Chondrocyte (in vitro differentiated cells): ENCODE measurements at regions not wholly inside any gene's neighbourhood (a gene's known extent, or its start where the extent isn't known, plus 50 kb on each side); places are given as distances from the start of the nearest gene placed in this dataset.

ENCODE experiments used
- DNase-seq: peaks from one replicate; pipeline ENCODE4 v3.0.0; 2021; ENCODE audit warnings: mixed read lengths, low spot score
- H3K27ac Mint-ChIP-seq: one replicate; pipeline ENCODE4 v1.8.0; 2021; ENCODE audit warnings: mild to moderate bottlenecking, moderate library complexity, mixed read lengths; ENCODE audit not compliant: unreplicated experiment
- H3K27me3 Mint-ChIP-seq: 2 replicates; pipeline ENCODE4 v1.8.0; 2021; ENCODE audit warnings: low read depth, mixed read lengths
- H3K36me3 Mint-ChIP-seq: 2 replicates; pipeline ENCODE4 v1.8.0; 2021; ENCODE audit warnings: low read depth, mixed read lengths
- H3K4me1 Mint-ChIP-seq: 2 replicates; pipeline ENCODE4 v1.8.0; 2021; ENCODE audit warnings: low read depth, mild to moderate bottlenecking, mixed read lengths
- H3K4me3 Mint-ChIP-seq: one replicate; pipeline ENCODE4 v1.8.0; 2021; ENCODE audit warnings: mild to moderate bottlenecking, moderate library complexity, mixed read lengths; ENCODE audit not compliant: unreplicated experiment
- H3K9me3 Mint-ChIP-seq: 2 replicates; pipeline ENCODE4 v1.8.0; 2021; ENCODE audit warnings: low read depth, mixed read lengths
- TF ChIP-seq, protein P1 (sequence below): fragments of 200-600 bp; sonication (generic); IDR thresholded peaks from 2 replicates; pipeline ENCODE4 v1.5.0; 2021; ENCODE audit warnings: antibody characterized with exemption, mild to moderate bottlenecking, moderate library complexity

DNA sequence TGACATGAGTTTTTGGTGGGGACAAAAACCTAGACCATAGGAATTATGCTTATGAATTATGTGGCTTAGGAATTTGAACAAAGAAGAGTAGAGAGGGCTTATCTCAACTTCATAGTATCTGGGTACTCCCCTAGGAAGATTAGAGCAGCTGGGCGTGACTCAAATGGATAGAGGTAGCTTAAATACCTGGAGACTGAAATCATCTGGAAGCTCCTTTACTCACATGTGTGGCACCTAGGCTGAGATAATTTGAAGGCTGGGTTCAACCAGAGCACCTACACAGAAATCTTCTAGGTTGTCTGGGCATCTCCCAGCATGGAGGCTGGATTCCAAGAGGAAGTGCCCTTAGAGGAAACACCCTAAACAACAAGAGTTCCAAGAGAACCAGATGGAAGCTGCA is 393.9 kb downstream of the ADAMTS20 start:
- TF ChIP-seq, protein P1, sequence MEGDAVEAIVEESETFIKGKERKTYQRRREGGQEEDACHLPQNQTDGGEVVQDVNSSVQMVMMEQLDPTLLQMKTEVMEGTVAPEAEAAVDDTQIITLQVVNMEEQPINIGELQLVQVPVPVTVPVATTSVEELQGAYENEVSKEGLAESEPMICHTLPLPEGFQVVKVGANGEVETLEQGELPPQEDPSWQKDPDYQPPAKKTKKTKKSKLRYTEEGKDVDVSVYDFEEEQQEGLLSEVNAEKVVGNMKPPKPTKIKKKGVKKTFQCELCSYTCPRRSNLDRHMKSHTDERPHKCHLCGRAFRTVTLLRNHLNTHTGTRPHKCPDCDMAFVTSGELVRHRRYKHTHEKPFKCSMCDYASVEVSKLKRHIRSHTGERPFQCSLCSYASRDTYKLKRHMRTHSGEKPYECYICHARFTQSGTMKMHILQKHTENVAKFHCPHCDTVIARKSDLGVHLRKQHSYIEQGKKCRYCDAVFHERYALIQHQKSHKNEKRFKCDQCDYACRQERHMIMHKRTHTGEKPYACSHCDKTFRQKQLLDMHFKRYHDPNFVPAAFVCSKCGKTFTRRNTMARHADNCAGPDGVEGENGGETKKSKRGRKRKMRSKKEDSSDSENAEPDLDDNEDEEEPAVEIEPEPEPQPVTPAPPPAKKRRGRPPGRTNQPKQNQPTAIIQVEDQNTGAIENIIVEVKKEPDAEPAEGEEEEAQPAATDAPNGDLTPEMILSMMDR = no peak
- Mint-ChIP-seq H3K27me3 (no peaks in the 10 kb centered on the region), H3K4me3 (no peak overlapping the region), H3K36me3 (no peaks in the 10 kb centered on the region), H3K4me1 (peaks cover 23% of the 10 kb centered on the region), H3K9me3 (no peaks in the 10 kb centered on the region), H3K27ac (no peak overlapping the region)
- no peak for DNase-seq

DNA sequence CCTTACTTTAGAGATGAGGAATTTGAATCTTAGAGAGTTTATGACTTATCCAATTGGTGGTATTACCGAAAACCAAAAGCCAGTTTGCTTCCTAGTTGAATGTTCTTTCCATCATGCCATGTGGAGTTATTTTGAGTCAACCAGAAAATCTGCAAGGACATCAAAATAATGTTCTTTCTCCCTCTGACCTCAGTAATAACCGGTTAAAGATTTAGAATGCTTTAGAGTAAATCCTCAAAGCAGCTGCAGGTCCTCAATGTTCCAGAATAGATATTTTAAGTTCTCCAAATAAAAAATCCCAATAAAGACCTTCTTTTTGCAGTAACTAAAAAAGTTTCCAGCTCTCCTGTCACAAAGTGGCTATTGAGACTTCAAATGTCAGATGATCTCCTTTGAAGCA is 396.6 kb downstream of the ADAMTS20 start:
- Mint-ChIP-seq H3K9me3 (no peaks in the 10 kb centered on the region), H3K4me3 (no peak overlapping the region)
- TF ChIP-seq, protein P1 = no peak

DNA sequence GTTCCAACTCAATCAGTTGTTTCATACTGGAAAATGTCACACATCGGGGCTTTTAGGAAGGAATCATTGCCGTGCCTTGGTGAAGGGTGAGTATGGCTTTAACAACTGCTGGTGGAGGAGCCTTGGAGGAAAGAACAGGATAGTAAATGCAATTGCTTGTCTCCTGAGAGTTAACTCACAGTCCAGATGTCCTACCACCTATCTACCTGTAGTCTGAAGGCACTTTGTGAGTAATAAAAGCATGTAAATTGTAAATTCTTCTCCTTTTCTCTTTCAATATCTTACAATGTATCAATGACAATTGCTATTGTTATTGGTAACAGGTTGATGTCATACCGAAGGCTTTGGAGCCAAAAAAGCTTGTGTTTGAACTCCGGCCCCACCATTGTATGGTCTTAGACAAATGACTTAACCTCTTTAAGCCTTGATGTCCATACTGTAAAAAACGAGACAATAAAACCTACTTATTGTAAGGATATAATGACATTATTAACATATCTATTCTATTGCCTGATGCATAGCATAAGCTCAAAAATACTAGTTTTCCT is 397.4 kb downstream of the ADAMTS20 start:
- Mint-ChIP-seq H3K4me3 (no peak overlapping the region), H3K36me3 (no peaks in the 10 kb centered on the region), H3K9me3 (no peaks in the 10 kb centered on the region)

More for the DNA sequence above, 396.6 kb downstream of the ADAMTS20 start:
- Mint-ChIP-seq H3K36me3 (no peaks in the 10 kb centered on the region), H3K27me3 (no peaks in the 10 kb centered on the region), H3K27ac (no peak overlapping the region), H3K4me1 (peaks cover 27% of the 10 kb centered on the region)
- DNase-seq = no peak

DNA sequence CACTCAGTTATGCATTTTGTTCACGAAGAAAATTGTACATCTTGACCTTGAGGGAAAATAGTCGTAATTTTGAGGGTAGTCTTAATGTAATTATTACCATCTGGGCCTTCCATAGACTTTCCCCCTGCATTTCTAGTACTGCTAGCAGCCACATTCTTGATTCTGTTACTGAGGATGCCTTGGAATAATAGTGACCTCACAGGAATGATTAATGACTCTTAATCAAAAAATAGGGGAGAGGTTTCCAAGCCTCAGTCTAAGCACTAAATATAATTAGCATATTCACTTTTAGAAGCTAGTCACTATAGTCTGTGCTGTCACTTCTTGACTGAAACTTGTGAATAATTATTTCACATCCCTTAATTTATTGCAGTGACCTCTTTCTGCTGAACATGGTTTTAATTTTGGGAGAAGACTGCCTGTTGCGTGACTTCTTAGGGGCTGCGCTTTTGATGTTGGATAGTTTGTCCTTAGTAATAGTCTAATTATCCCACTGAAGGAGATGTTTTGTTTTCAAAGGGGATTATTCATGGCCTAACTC is 400.5 kb downstream of the ADAMTS20 start:
- Mint-ChIP-seq H3K4me1 (peaks cover 33% of the 10 kb centered on the region), H3K9me3 (no peaks in the 10 kb centered on the region), H3K27ac (no peak overlapping the region), H3K36me3 (no peaks in the 10 kb centered on the region), H3K27me3 (no peaks in the 10 kb centered on the region), H3K4me3 (no peak overlapping the region)
- DNase-seq = no peak
- TF ChIP-seq, protein P1 = no peak

More for the DNA sequence above, 397.4 kb downstream of the ADAMTS20 start:
- Mint-ChIP-seq H3K27me3 (no peaks in the 10 kb centered on the region), H3K27ac (no peak overlapping the region), H3K4me1 (peaks cover 27% of the 10 kb centered on the region)
- TF ChIP-seq, protein P1 = no peak
- no peak for DNase-seq

GRCh38 chr12:43148691-43149090 is 403.3 kb downstream of the ADAMTS20 start:
- Mint-ChIP-seq H3K36me3 (no peaks in the 10 kb centered on the region), H3K4me3 (no peak overlapping the region), H3K27ac (no peak overlapping the region), H3K27me3 (no peaks in the 10 kb centered on the region), H3K4me1 (peaks cover 17% of the 10 kb centered on the region), H3K9me3 (no peaks in the 10 kb centered on the region)
- no peak for DNase-seq
- TF ChIP-seq, protein P1 = no peak
